Mesenchymal stem cell (in vitro differentiated cells and primary cell): ENCODE measurements at regions not wholly inside any gene's neighbourhood (a gene's known extent, or its start where the extent isn't known, plus 50 kb on each side); places are given as distances from the start of the nearest gene placed in this dataset.

ENCODE experiments used
- DNase-seq: peaks from one replicate; pipeline ENCODE4 v3.0.0-alpha.2; 2013
- H2AFZ ChIP-seq: one replicate; pipeline ENCODE4 v1.6.1; 2013; ENCODE audit warnings: low read depth, mild to moderate bottlenecking, control low read depth, inconsistent platforms, low read length, moderate library complexity
- H2AK5ac ChIP-seq: 2 replicates; pipeline ENCODE4 v1.6.1; 2013; ENCODE audit warnings: low read length, moderate library complexity, mild to moderate bottlenecking, inconsistent platforms; ENCODE audit not compliant: severe bottlenecking
- H2BK120ac ChIP-seq: one replicate; pipeline ENCODE4 v1.6.1; 2013; ENCODE audit warnings: low read depth, mild to moderate bottlenecking, inconsistent platforms, low read length, moderate library complexity
- H2BK12ac ChIP-seq, 2 experiments: one replicate each; pipeline ENCODE4 v1.6.1; 2013; ENCODE audit warnings: inconsistent platforms in 2 of 2, low read length in 2 of 2, mild to moderate bottlenecking in 2 of 2, moderate library complexity in 2 of 2, control low read depth in 1 of 2
- H2BK15ac ChIP-seq: one replicate; pipeline ENCODE4 v1.6.1; 2013; ENCODE audit warnings: mild to moderate bottlenecking, low read depth, inconsistent platforms; ENCODE audit not compliant: poor library complexity, severe bottlenecking
- H2BK5ac ChIP-seq: 2 replicates; pipeline ENCODE4 v1.6.1; 2013; ENCODE audit warnings: low read depth, mild to moderate bottlenecking, low read length, control low read depth, inconsistent platforms; ENCODE audit not compliant: poor library complexity, severe bottlenecking
- H3K14ac ChIP-seq, 2 experiments: one replicate each; pipeline ENCODE4 v1.6.1; 2013; ENCODE audit warnings: inconsistent platforms in 2 of 2, low read length in 2 of 2, control low read depth in 1 of 2, mild to moderate bottlenecking in 1 of 2, moderate library complexity in 1 of 2
- H3K18ac ChIP-seq, 2 experiments: one replicate each; pipeline ENCODE4 v1.6.1; 2013; ENCODE audit warnings: inconsistent platforms in 2 of 2, low read length in 2 of 2, control low read depth in 1 of 2, low read depth in 1 of 2, mild to moderate bottlenecking in 1 of 2
- H3K23ac ChIP-seq, 2 experiments: one replicate each; pipeline ENCODE4 v1.6.1; 2013; ENCODE audit warnings: inconsistent platforms in 2 of 2, low read length in 2 of 2, mild to moderate bottlenecking in 2 of 2, moderate library complexity in 2 of 2, control low read depth in 1 of 2
- H3K27ac ChIP-seq: 2 replicates; pipeline ENCODE4 v1.5.1; 2013; ENCODE audit warnings: mild to moderate bottlenecking, moderate library complexity, low read length, control low read depth, inconsistent platforms; ENCODE audit not compliant: poor library complexity, severe bottlenecking
- H3K27me3 ChIP-seq, 2 experiments: 2 replicates each; pipeline versions ENCODE4 v1.6.1 to v1.7.0; 2013; ENCODE audit warnings: low read length in 2 of 2, mild to moderate bottlenecking in 2 of 2, moderate library complexity in 2 of 2, control low read depth in 1 of 2, inconsistent platforms in 1 of 2; ENCODE audit not compliant: control insufficient read depth in 1 of 2, insufficient read depth in 1 of 2
- H3K36me3 ChIP-seq, 2 experiments: 2 replicates each; pipeline versions ENCODE4 v1.6.1 to v1.7.0; 2013; ENCODE audit warnings: low read length in 2 of 2, control low read depth in 1 of 2, inconsistent platforms in 1 of 2, low read depth in 1 of 2, mild to moderate bottlenecking in 1 of 2; ENCODE audit not compliant: insufficient read depth in 2 of 2, control insufficient read depth in 1 of 2
- H3K4ac ChIP-seq, 2 experiments: one replicate each; pipeline ENCODE4 v1.6.1; 2013; ENCODE audit warnings: inconsistent platforms in 2 of 2, low read length in 2 of 2, mild to moderate bottlenecking in 2 of 2, moderate library complexity in 2 of 2, control low read depth in 1 of 2, low read depth in 1 of 2
- H3K4me1 ChIP-seq: 2 replicates; pipeline ENCODE4 v1.6.1; 2013; ENCODE audit warnings: low read depth, low read length, control low read depth; ENCODE audit not compliant: control insufficient read depth, insufficient read depth
- H3K4me2 ChIP-seq: 2 replicates; pipeline ENCODE4 v1.6.1; 2013; ENCODE audit warnings: low read length, mild to moderate bottlenecking, inconsistent platforms; ENCODE audit not compliant: poor library complexity, severe bottlenecking
- H3K4me3 ChIP-seq, 2 experiments: 2 replicates each; pipeline versions ENCODE4 v1.5.1 to v1.7.0; 2013; ENCODE audit warnings: low read length in 2 of 2, mild to moderate bottlenecking in 2 of 2, control low read depth in 1 of 2, low read depth in 1 of 2; ENCODE audit not compliant: insufficient read depth in 1 of 2
- H3K79me1 ChIP-seq: replicated peaks from 2 replicates; pipeline ENCODE4 v1.6.1; 2013; ENCODE audit warnings: mild to moderate bottlenecking, control low read depth, low read length, inconsistent platforms; ENCODE audit not compliant: poor library complexity, severe bottlenecking
- H3K9ac ChIP-seq: 2 replicates; pipeline ENCODE4 v1.7.0; 2013; ENCODE audit warnings: mild to moderate bottlenecking, low read length, moderate library complexity
- H3K9me3 ChIP-seq: 2 replicates; pipeline ENCODE4 v1.7.0; 2013; ENCODE audit warnings: mild to moderate bottlenecking, low read length; ENCODE audit not compliant: control insufficient read depth
- H4K8ac ChIP-seq: one replicate; pipeline ENCODE4 v1.6.1; 2013; ENCODE audit warnings: inconsistent platforms, mild to moderate bottlenecking, low read length, moderate library complexity
- H4K91ac ChIP-seq: one replicate; pipeline ENCODE4 v1.6.1; 2013; ENCODE audit warnings: mild to moderate bottlenecking, low read length, inconsistent platforms
- WGBS: methylation state at CpG from one replicate; pipeline ENCODE4 v1.1.7; 2013; ENCODE audit warnings: mixed read lengths; 5-methylcytosine and 5-hydroxymethylcytosine counted together

DNA sequence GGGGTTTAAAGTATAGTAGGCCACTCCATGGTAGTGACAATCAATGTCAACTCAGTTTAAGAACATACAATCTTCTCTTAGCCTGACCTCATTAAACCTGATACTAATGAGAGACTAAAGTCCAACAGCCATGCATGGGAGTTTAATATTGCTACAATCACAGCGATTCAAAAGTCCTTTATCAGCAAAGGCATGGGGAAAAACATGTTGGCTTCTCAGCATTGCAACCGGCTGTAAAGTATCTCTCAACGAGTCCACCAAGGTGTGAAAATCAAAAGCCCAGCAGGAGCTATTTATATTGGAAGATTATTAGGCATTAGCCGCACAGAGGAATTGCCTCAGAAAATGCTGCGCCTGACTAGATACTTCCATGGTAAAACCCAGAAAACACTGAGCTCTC lies 256.7 kb upstream of the PGRMC2 start:
- Histone ChIP-seq H3K36me3 (no peaks in the 10 kb centered on the region), H2BK120ac (no peak overlapping the region), H3K9me3 (no peaks in the 10 kb centered on the region), H3K79me1 (no peaks in the 10 kb centered on the region), H4K91ac (no peak overlapping the region), H3K18ac (no peak overlapping the region), H2AFZ (no peak overlapping the region), H2AK5ac (peak overlapping the region; percentile 49), H3K4me2 (no peak overlapping the region), H3K4me1 (peaks cover 2% of the 10 kb centered on the region), H4K8ac (no peak overlapping the region), H2BK15ac (no peak overlapping the region), H3K27me3 (no peaks in the 10 kb centered on the region), H2BK12ac (no peak overlapping the region), H3K27ac (no peak overlapping the region), H3K9ac (no peak overlapping the region), H3K4me3 (no peak overlapping the region), H2BK5ac (no peak overlapping the region), H3K23ac (no peak overlapping the region), H3K14ac (no peak overlapping the region), H3K4ac (no peak overlapping the region)
- over 99% methylated on average over 5 of the region's 5 CpGs for WGBS
- DNase-seq = no peak

GRCh38 chr4:128543696-128544095 lies 256.1 kb upstream of the PGRMC2 start:
- 81% methylated on average over 5 of the region's 6 CpGs for WGBS
- Histone ChIP-seq H3K9ac (no peak overlapping the region), H4K91ac (no peak overlapping the region)

GRCh38 chr4:128542047-128542446 lies 254.4 kb upstream of the PGRMC2 start:
- Histone ChIP-seq H3K36me3 (peaks cover 0 to 3% of the 10 kb centered on the region in 2 experiments), H3K14ac (no peak overlapping the region), H3K4me1 (peaks cover 2% of the 10 kb centered on the region), H3K4ac (no peak overlapping the region), H3K79me1 (no peaks in the 10 kb centered on the region), H2AFZ (no peak overlapping the region), H3K9me3 (no peaks in the 10 kb centered on the region), H3K23ac (no peak overlapping the region), H4K91ac (no peak overlapping the region), H2BK5ac (no peak overlapping the region), H2BK12ac (no peak overlapping the region), H3K9ac (no peak overlapping the region), H2BK15ac (no peak overlapping the region), H3K18ac (no peak overlapping the region), H4K8ac (no peak overlapping the region), H3K27me3 (no peaks in the 10 kb centered on the region), H3K4me3 (no peak overlapping the region), H2BK120ac (no peak overlapping the region), H3K4me2 (no peak overlapping the region), H2AK5ac (no peak overlapping the region), H3K27ac (no peak overlapping the region)
- DNase-seq = no peak
- WGBS = 92% methylated on average over 3 of the region's 3 CpGs

More at GRCh38 chr4:128543696-128544095, 256.1 kb upstream of the PGRMC2 start:
- Histone ChIP-seq H2BK12ac (no peak overlapping the region), H3K23ac (no peak overlapping the region), H3K4ac (no peak overlapping the region), H3K18ac (peak overlapping the region in 1 of 2 experiments; percentile 44), H3K4me2 (no peak overlapping the region), H3K4me1 (peaks cover 2% of the 10 kb centered on the region), H3K14ac (peak overlapping the region in 1 of 2 experiments; percentile 22), H3K79me1 (no peaks in the 10 kb centered on the region), H2BK15ac (no peak overlapping the region), H3K36me3 (peaks cover 0 to 3% of the 10 kb centered on the region in 2 experiments), H3K9me3 (no peaks in the 10 kb centered on the region), H2AK5ac (no peak overlapping the region), H2AFZ (no peak overlapping the region), H3K4me3 (no peak overlapping the region), H2BK120ac (no peak overlapping the region), H4K8ac (no peak overlapping the region), H3K27ac (no peak overlapping the region), H3K27me3 (no peaks in the 10 kb centered on the region), H2BK5ac (no peak overlapping the region)
- no peak for DNase-seq

DNA sequence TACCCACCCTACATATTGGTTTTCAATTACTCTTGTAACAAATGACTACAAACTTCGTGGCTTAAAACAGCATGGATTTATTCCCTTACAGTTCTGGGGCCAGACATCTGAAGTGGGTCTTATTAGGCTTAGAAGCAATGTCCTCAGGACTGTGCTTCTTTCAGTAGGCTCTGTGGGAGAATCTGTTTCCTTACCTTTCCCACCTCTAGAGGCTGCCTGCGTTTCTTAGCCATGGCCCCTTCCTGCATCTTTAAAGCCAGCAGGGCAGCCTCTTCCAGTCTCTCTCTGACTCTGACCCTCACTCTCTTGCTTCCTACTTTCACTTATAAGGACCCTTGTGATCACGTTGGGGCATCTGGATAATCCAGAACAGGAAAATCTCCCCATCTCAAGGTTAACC lies 252.5 kb upstream of the PGRMC2 start:
- H3K4me2 ChIP-seq = no peak overlapping the region
- H3K9me3 ChIP-seq = no peaks in the 10 kb centered on the region
- WGBS = 72% methylated on average over 2 of the region's 3 CpGs
- peak overlapping the region; percentile 31 for H2AK5ac ChIP-seq
- no peak overlapping the region for H3K27ac ChIP-seq
- no peak overlapping the region for H2AFZ ChIP-seq
- H3K27me3 ChIP-seq = no peaks in the 10 kb centered on the region
- H2BK5ac ChIP-seq = no peak overlapping the region
- H3K4ac ChIP-seq = no peak overlapping the region
- H2BK12ac ChIP-seq = no peak overlapping the region
- peaks cover 0 to 8% of the 10 kb centered on the region in 2 experiments for H3K36me3 ChIP-seq
- no peak overlapping the region for H3K23ac ChIP-seq
- no peak overlapping the region for H2BK15ac ChIP-seq
- no peak overlapping the region for H2BK120ac ChIP-seq
- H4K8ac ChIP-seq = no peak overlapping the region
- H3K14ac ChIP-seq = no peak overlapping the region
- H3K4me1 ChIP-seq = peaks cover 3% of the 10 kb centered on the region
- DNase-seq = no peak
- H4K91ac ChIP-seq = no peak overlapping the region
- H3K4me3 ChIP-seq = no peak overlapping the region
- H3K79me1 ChIP-seq = no peaks in the 10 kb centered on the region
- no peak overlapping the region for H3K9ac ChIP-seq
- H3K18ac ChIP-seq = no peak overlapping the region
